SH-SY5Y (cell line): ENCODE measurements at regions not wholly inside any gene's neighbourhood (a gene's known extent, or its start where the extent isn't known, plus 50 kb on each side); places are given as distances from the start of the nearest gene placed in this dataset.

Experiments used
- GATA2 ChIP-seq: IDR thresholded peaks from 2 replicates; pipeline ENCODE4 v1.6.1; 2011; ENCODE audit warnings: mild to moderate bottlenecking, low read depth, low read length
- GATA3 ChIP-seq: IDR thresholded peaks from 2 replicates; pipeline ENCODE4 v1.6.1; 2011; ENCODE audit warnings: low read depth, mild to moderate bottlenecking, low read length, moderate library complexity

- TF ChIP-seq GATA2 = no peak
- TF ChIP-seq GATA3 = no peak
Observed at GRCh38 chr4:111405989-111406388, 739.3 kb upstream of the FAM241A start.
